Body of pancreas (tissue), 4 donors: ENCODE measurements at regions not wholly inside any gene's neighbourhood (a gene's known extent, or its start where the extent isn't known, plus 50 kb on each side); places are given as distances from the start of the nearest gene placed in this dataset.

Experiments used
- ATAC-seq: fragments of 150-250 bp; one replicate; pipeline ENCODE4 v1.9.1; 2016
- DNase-seq, 4 donors: peaks; one replicate each; pipeline ENCODE4 v3.0.0-alpha.2; 2019
- H3K27ac ChIP-seq, 4 donors: fragments of 200-600 bp; sonication (generic); 1 replicate in 3 of 4; 2 replicates in 1 of 4; pipeline versions ENCODE4 v1.5.1 to v1.6.1; 2016 to 2019; ENCODE audit warnings: mild to moderate bottlenecking in 1 of 4, mixed read lengths in 1 of 4, moderate library complexity in 1 of 4
- H3K27me3 ChIP-seq, 2 donors: fragments of 200-600 bp; sonication (generic); one replicate each; pipeline ENCODE4 v1.6.0; 2016; ENCODE audit warnings: mild to moderate bottlenecking in 1 of 2
- H3K36me3 ChIP-seq, 2 donors: fragments of 200-600 bp; sonication (generic); replicated peaks in 1 of 2; 2 replicates each; pipeline ENCODE4 v1.5.1; 2016; ENCODE audit warnings: low read depth in 2 of 2; ENCODE audit not compliant: insufficient read depth in 1 of 2
- H3K4me1 ChIP-seq: fragments of 200-600 bp; sonication (generic); one replicate; pipeline ENCODE4 v1.6.0; 2016
- H3K4me3 ChIP-seq, 2 donors: fragments of 200-600 bp; sonication (generic); 1 replicate in 1 of 2; 2 replicates in 1 of 2; pipeline ENCODE4 v1.5.1; 2016 to 2019
- H3K9me3 ChIP-seq, 3 donors: fragments of 200-600 bp; sonication (generic); 1 replicate in 2 of 3; 2 replicates in 1 of 3; pipeline ENCODE4 v1.5.1; 2016
- CTCF ChIP-seq, 7 experiments: fragments of 450-650 bp in 4 of 7; fragments of 200-600 bp in 3 of 7; sonication (generic) in 3 of 7; IDR thresholded peaks; one replicate each; pipeline ENCODE4 v1.5.1; 2016 to 2019; ENCODE audit warnings: antibody characterized with exemption in 7 of 7
- POLR2A ChIP-seq, 3 donors: fragments of 450-650 bp; IDR thresholded peaks; one replicate each; pipeline ENCODE4 v1.6.1; 2016; ENCODE audit warnings: antibody characterized with exemption in 3 of 3, mild to moderate bottlenecking in 2 of 3
- WGBS, 2 donors: methylation state at CpG; one replicate each; pipeline ENCODE4 v1.1.5; 2017; 5-methylcytosine and 5-hydroxymethylcytosine counted together
- intact Hi-C: fragments of 100-400 bp; cut with DNase I; formaldehyde crosslinking; loops from one replicate; pipeline ENCODE4 v1.15.1; 2023

DNA sequence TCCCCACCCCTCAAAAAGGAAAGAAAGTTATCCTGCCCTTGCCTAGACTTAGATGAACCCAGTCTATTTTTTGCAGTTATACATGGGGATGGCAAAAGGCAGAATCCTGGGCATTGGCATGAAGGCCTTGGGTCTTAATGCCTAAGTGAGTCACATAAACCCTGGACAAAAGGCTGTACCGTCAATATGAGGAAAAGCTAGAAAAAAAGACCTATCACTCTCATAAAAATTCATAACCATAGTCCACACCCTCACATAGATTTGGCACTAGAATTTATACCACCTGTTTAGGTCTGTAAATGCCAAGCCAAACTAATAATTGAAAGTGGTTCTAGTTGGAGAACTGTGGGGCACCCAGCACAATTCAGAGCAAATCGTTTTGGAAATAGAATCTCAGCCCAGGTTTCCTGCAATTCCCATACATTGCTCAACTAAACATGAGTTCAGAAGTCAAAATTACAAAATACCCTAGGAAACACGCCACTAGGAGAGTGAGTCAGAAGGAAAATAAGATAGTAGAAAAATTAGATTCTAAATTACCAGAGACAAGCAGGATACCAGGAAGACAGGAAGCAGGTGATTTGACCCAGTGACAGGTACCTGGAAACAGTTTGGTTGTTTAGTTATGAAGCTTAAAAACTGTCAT is 70.4 kb upstream of the FUCA2 start:
- Histone ChIP-seq H3K27ac (no peak overlapping the region), H3K9me3 (no peaks in the 10 kb centered on the region), H3K36me3 (no peaks in the 10 kb centered on the region), H3K27me3 (no peaks in the 10 kb centered on the region), H3K4me1 (no peaks in the 10 kb centered on the region), H3K4me3 (no peak overlapping the region)
- intact Hi-C loops = no loop called here
- no peak for TF ChIP-seq CTCF (IDR thresholded peaks at IDR 0.05)
- no peak for TF ChIP-seq POLR2A (IDR thresholded peaks at IDR 0.05)
- DNase-seq (no peak), ATAC-seq (no peak)
- 64 to 67% methylated on average over 3 of the region's 3 CpGs for WGBS, 2 donors

DNA sequence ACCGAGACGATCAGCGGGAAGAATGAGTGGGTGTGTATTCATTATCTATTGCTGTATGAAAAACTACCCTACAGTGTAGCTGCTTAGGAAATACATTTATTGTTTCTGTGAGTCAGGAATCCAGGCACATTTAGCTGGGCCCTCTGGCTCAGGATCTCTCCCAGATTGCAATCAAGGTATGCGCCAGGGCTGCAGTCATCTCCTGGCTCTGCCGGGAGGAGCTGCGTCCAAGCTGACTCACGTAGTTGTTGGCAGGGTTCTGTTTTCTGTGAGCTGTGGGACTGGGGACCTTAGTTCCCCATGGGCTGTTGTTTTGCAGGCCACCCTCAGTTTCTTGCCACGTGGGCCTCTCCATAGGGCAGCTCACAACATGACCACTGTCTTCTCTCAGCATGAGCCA is 68.2 kb upstream of the FUCA2 start:
- Histone ChIP-seq H3K27ac (no peak overlapping the region), H3K4me3 (no peak overlapping the region), H3K36me3 (no peaks in the 10 kb centered on the region), H3K4me1 (no peaks in the 10 kb centered on the region), H3K9me3 (no peaks in the 10 kb centered on the region), H3K27me3 (no peaks in the 10 kb centered on the region)
- no peak for DNase-seq
- ATAC-seq = no peak
- intact Hi-C loops = no loop called here
- TF ChIP-seq CTCF (IDR thresholded peaks at IDR 0.05) = no peak
- no peak for TF ChIP-seq POLR2A (IDR thresholded peaks at IDR 0.05)
- 86% methylated on average over 5 to 8 of the region's 8 CpGs for WGBS, 2 donors

GRCh38 chr6:143578054-143578453 is 66.5 kb upstream of the FUCA2 start:
- Histone ChIP-seq H3K36me3 (no peaks in the 10 kb centered on the region), H3K27me3 (no peaks in the 10 kb centered on the region), H3K9me3 (no peaks in the 10 kb centered on the region), H3K27ac (no peak overlapping the region), H3K4me3 (no peak overlapping the region), H3K4me1 (no peaks in the 10 kb centered on the region)
- ATAC-seq = no peak
- 70 to 92% methylated on average over 2 of the region's 2 CpGs for WGBS, 2 donors
- intact Hi-C loops = no loop called here
- TF ChIP-seq POLR2A (IDR thresholded peaks at IDR 0.05) (no peak), CTCF (IDR thresholded peaks at IDR 0.05) (no peak)
- no peak for DNase-seq

- Histone ChIP-seq H3K4me1 (no peaks in the 10 kb centered on the region), H3K9me3 (no peaks in the 10 kb centered on the region), H3K36me3 (no peaks in the 10 kb centered on the region), H3K27me3 (no peaks in the 10 kb centered on the region), H3K4me3 (no peak overlapping the region), H3K27ac (no peak overlapping the region)
- WGBS, 2 donors = 76 to 79% methylated on average over 6 of the region's 6 CpGs
- intact Hi-C loops = no loop called here
- no peak for DNase-seq
- no peak for TF ChIP-seq POLR2A (IDR thresholded peaks at IDR 0.05)
- no peak for TF ChIP-seq CTCF (IDR thresholded peaks at IDR 0.05)
- ATAC-seq = no peak
Observed at GRCh38 chr6:143575901-143576426, 64.4 kb upstream of the FUCA2 start.

- WGBS, 2 donors = 14 to 16% methylated on average over 5 of the region's 5 CpGs
- H3K9me3 ChIP-seq = no peaks in the 10 kb centered on the region
- H3K4me1 ChIP-seq = no peaks in the 10 kb centered on the region
- TF ChIP-seq POLR2A (IDR thresholded peaks at IDR 0.05) (no peak), CTCF (IDR thresholded peaks at IDR 0.05) (peak; percentile 54 to 95 (median 91))
- H3K27ac ChIP-seq = no peak overlapping the region
- DNase-seq = peak; percentile 48 to 77 (median 56)
- H3K36me3 ChIP-seq = no peaks in the 10 kb centered on the region
- peak; percentile 82 for ATAC-seq
- H3K27me3 ChIP-seq = no peaks in the 10 kb centered on the region
- no peak overlapping the region for H3K4me3 ChIP-seq
- intact Hi-C loops = no loop called here
Observed at GRCh38 chr6:143575440-143575839, 63.9 kb upstream of the FUCA2 start.
